Liver (tissue), 8 donors: ENCODE measurements at regions not wholly inside any gene's neighbourhood (a gene's known extent, or its start where the extent isn't known, plus 50 kb on each side); places are given as distances from the start of the nearest gene placed in this dataset.

ENCODE experiments used
- DNase-seq: peaks from one replicate; pipeline ENCODE4 v3.0.0-alpha.2; 2017; ENCODE audit warnings: low spot score
- H3K27ac ChIP-seq, 2 donors: one replicate each; pipeline ENCODE4 v1.7.0; 2013; ENCODE audit warnings: inconsistent platforms in 2 of 2, low read length in 2 of 2, control low read depth in 1 of 2, low read depth in 1 of 2, mild to moderate bottlenecking in 1 of 2
- H3K27me3 ChIP-seq, 4 donors: one replicate each; pipeline versions ENCODE4 v1.6.1 to v1.7.0; 2013; ENCODE audit warnings: low read length in 3 of 4, inconsistent platforms in 1 of 4, mild to moderate bottlenecking in 1 of 4, moderate library complexity in 1 of 4; ENCODE audit not compliant: control insufficient read depth in 4 of 4, insufficient read depth in 4 of 4
- H3K36me3 ChIP-seq, 4 donors: one replicate each; pipeline versions ENCODE4 v1.6.1 to v1.7.0; 2013; ENCODE audit warnings: low read length in 3 of 4, mild to moderate bottlenecking in 3 of 4, low read depth in 1 of 4, moderate library complexity in 1 of 4; ENCODE audit not compliant: control insufficient read depth in 4 of 4, insufficient read depth in 3 of 4
- H3K4me1 ChIP-seq, 4 donors: one replicate each; pipeline versions ENCODE4 v1.6.1 to v1.7.0; 2013; ENCODE audit warnings: low read length in 3 of 4, mild to moderate bottlenecking in 3 of 4, moderate library complexity in 1 of 4; ENCODE audit not compliant: control insufficient read depth in 4 of 4, insufficient read depth in 4 of 4
- H3K4me3 ChIP-seq, 3 donors: one replicate each; pipeline versions ENCODE4 v1.6.1 to v1.7.0; 2013; ENCODE audit warnings: low read length in 3 of 3, control low read depth in 1 of 3, low read depth in 1 of 3, mild to moderate bottlenecking in 1 of 3
- H3K9ac ChIP-seq, 2 donors: one replicate each; pipeline ENCODE4 v1.7.0; 2013; ENCODE audit warnings: low read length in 2 of 2, mild to moderate bottlenecking in 2 of 2, moderate library complexity in 2 of 2, control low read depth in 1 of 2, low read depth in 1 of 2
- H3K9me3 ChIP-seq, 4 donors: one replicate each; pipeline versions ENCODE4 v1.6.1 to v1.7.0; 2013; ENCODE audit warnings: low read length in 3 of 4; ENCODE audit not compliant: control insufficient read depth in 4 of 4
- ATF3 ChIP-seq: IDR thresholded peaks from 2 replicates; pipeline ENCODE4 v1.6.1; 2016; ENCODE audit warnings: antibody characterized with exemption
- CTCF ChIP-seq: fragments of 150-350 bp; IDR thresholded peaks from 2 replicates; pipeline ENCODE4 v1.5.1; 2017; ENCODE audit warnings: improper control_type of control experiment, low read depth, low read length; ENCODE audit not compliant: missing input control
- EGR1 ChIP-seq, 2 donors: IDR thresholded peaks; 2 replicates each; pipeline ENCODE4 v1.6.1; 2016 to 2018; ENCODE audit warnings: antibody characterized with exemption in 2 of 2, low read depth in 2 of 2
- FOXA2 ChIP-seq: IDR thresholded peaks from 2 replicates; pipeline ENCODE4 v1.6.1; 2016; ENCODE audit warnings: antibody characterized with exemption
- GABPA ChIP-seq, 2 donors: IDR thresholded peaks in 1 of 2; conservative IDR thresholded peaks in 1 of 2; 2 replicates each; pipeline ENCODE4 v1.6.1; 2016; ENCODE audit warnings: antibody characterized with exemption in 2 of 2, mild to moderate bottlenecking in 1 of 2, moderate library complexity in 1 of 2
- HNF4A ChIP-seq, 2 donors: conservative IDR thresholded peaks; 2 replicates each; pipeline ENCODE4 v1.6.1; 2016; ENCODE audit warnings: antibody characterized with exemption in 2 of 2, mild to moderate bottlenecking in 2 of 2
- HNF4G ChIP-seq: IDR thresholded peaks from 2 replicates; pipeline ENCODE4 v1.6.1; 2016; ENCODE audit warnings: antibody characterized with exemption
- JUND ChIP-seq, 2 donors: IDR thresholded peaks; 2 replicates each; pipeline ENCODE4 v1.6.1; 2016; ENCODE audit warnings: antibody characterized with exemption in 2 of 2
- MAX ChIP-seq: IDR thresholded peaks from 2 replicates; pipeline ENCODE4 v1.6.1; 2016; ENCODE audit warnings: antibody characterized with exemption
- NR2F2 ChIP-seq: IDR thresholded peaks from 2 replicates; pipeline ENCODE4 v1.6.1; 2016; ENCODE audit warnings: antibody characterized with exemption
- REST ChIP-seq: IDR thresholded peaks from 2 replicates; pipeline ENCODE4 v1.6.1; 2016; ENCODE audit warnings: antibody characterized with exemption, mild to moderate bottlenecking
- RXRA ChIP-seq, 2 donors: IDR thresholded peaks; 2 replicates each; pipeline ENCODE4 v1.6.1; 2017 to 2018; ENCODE audit warnings: antibody characterized with exemption in 2 of 2, mild to moderate bottlenecking in 1 of 2
- SP1 ChIP-seq: IDR thresholded peaks from 2 replicates; pipeline ENCODE4 v1.6.1; 2018; ENCODE audit warnings: antibody characterized with exemption, mild to moderate bottlenecking
- TAF1 ChIP-seq: conservative IDR thresholded peaks from 2 replicates; pipeline ENCODE4 v1.6.1; 2016; ENCODE audit warnings: antibody characterized with exemption, mild to moderate bottlenecking
- YY1 ChIP-seq: IDR thresholded peaks from 2 replicates; pipeline ENCODE4 v1.6.1; 2016; ENCODE audit warnings: antibody characterized with exemption, mild to moderate bottlenecking
- ZBTB33 ChIP-seq: IDR thresholded peaks from 2 replicates; pipeline ENCODE4 v1.6.1; 2016; ENCODE audit warnings: antibody characterized with exemption
- WGBS: extraction: QIAGEN DNeasy Blood & Tissue Kit; methylation state at CpG from one replicate; pipeline ENCODE4 v1.1.7; 2013; 5-methylcytosine and 5-hydroxymethylcytosine counted together
- donor health status: healthy.
- donor health status: healthy.
- donor health status: healthy.
- donor health status: healthy.
- donor health status: healthy.

- TF ChIP-seq FOXA2 (no peak), GABPA (IDR thresholded peaks at IDR 0.05 in 1 of 2, conservative IDR thresholded peaks at IDR 0.05 in 1 of 2) (no peak), CTCF (no peak), MAX (no peak), ZBTB33 (no peak), REST (no peak), HNF4A (conservative IDR thresholded peaks at IDR 0.05) (no peak), NR2F2 (no peak), SP1 (no peak), YY1 (no peak), RXRA (IDR thresholded peaks at IDR 0.05) (no peak), JUND (IDR thresholded peaks at IDR 0.05) (no peak), ATF3 (no peak), HNF4G (no peak)
- H3K9me3 ChIP-seq, result no peaks in the 10 kb centered on the region
- H3K9ac ChIP-seq, result no peak overlapping the region
- H3K27ac ChIP-seq, result no peak overlapping the region
- DNase-seq, result no peak
- no peaks in the 10 kb centered on the region for H3K36me3 ChIP-seq
- H3K4me3 ChIP-seq, result no peak overlapping the region
- 67% methylated on average over 2 of the region's 2 CpGs for WGBS
- H3K4me1 ChIP-seq, result no peaks in the 10 kb centered on the region
- no peaks in the 10 kb centered on the region for H3K27me3 ChIP-seq
Measured at GRCh38 chr9:19522558-19522957, 113.7 kb downstream of the ACER2 start.

- DNase-seq, result no peak
- Histone ChIP-seq H3K9ac (no peak overlapping the region), H3K4me3 (no peak overlapping the region), H3K36me3 (no peaks in the 10 kb centered on the region), H3K9me3 (no peaks in the 10 kb centered on the region), H3K27me3 (no peaks in the 10 kb centered on the region), H3K27ac (no peak overlapping the region), H3K4me1 (no peaks in the 10 kb centered on the region)
- 84% methylated on average over 2 of the region's 2 CpGs for WGBS
- no peak for TF ChIP-seq REST
- TF ChIP-seq EGR1 (IDR thresholded peaks at IDR 0.05; ENCODE audit: low read depth in 2 of 2), result no peak
- no peak for TF ChIP-seq JUND (IDR thresholded peaks at IDR 0.05)
- TF ChIP-seq ZBTB33, result no peak
- TF ChIP-seq HNF4G, result no peak
- TF ChIP-seq YY1, result no peak
- TF ChIP-seq TAF1, result no peak
- no peak for TF ChIP-seq CTCF
- TF ChIP-seq NR2F2, result no peak
Measured at GRCh38 chr9:19521205-19521604, 112.4 kb downstream of the ACER2 start.
